GM10266 (cell line): ENCODE measurements at regions not wholly inside any gene's neighbourhood (a gene's known extent, or its start where the extent isn't known, plus 50 kb on each side); places are given as distances from the start of the nearest gene placed in this dataset.
"Not testable (repeated sequence)": the region's sequence is repeated elsewhere in the genome, so short reads cannot be mapped to it uniquely, and the experiment has no call there.

Experiments
- DNase-seq: peaks from one replicate; pipeline ENCODE4 v3.0.0; 2012; ENCODE audit errors: extremely low spot score
- CTCF ChIP-seq: IDR thresholded peaks from 2 replicates; pipeline ENCODE4 v1.5.1; 2012; ENCODE audit warnings: mild to moderate bottlenecking, low read depth; ENCODE audit not compliant: control insufficient read depth, insufficient read depth; ENCODE audit errors: missing control alignments

- TF ChIP-seq CTCF: no peak
- DNase-seq: no peak
Observed at GRCh38 chr15:39031596-39031995, 467.0 kb upstream of the RASGRP1 start.

GRCh38 chr15:39034816-39035215 lies 470.2 kb upstream of the RASGRP1 start:
- DNase-seq: no peak
- no peak for TF ChIP-seq CTCF

GRCh38 chr15:39037611-39038010 lies 473.0 kb upstream of the RASGRP1 start:
- not testable (repeated sequence) for DNase-seq

GRCh38 chr15:39040861-39041260 lies 476.2 kb upstream of the RASGRP1 start:
- TF ChIP-seq CTCF: no peak

GRCh38 chr15:39041979-39042495 lies 477.4 kb upstream of the RASGRP1 start:
- no peak for TF ChIP-seq CTCF
- DNase-seq: no peak

More at GRCh38 chr15:39040861-39041260, 476.2 kb upstream of the RASGRP1 start:
- DNase-seq: no peak

- TF ChIP-seq CTCF: no peak
- no peak for DNase-seq
Observed at GRCh38 chr15:39051626-39052322, 487.2 kb upstream of the RASGRP1 start.

- no peak for DNase-seq
- TF ChIP-seq CTCF: no peak
Observed at GRCh38 chr15:39052323-39052705, 487.7 kb upstream of the RASGRP1 start.
